ENCODE measurements at regions not wholly inside any gene's neighbourhood (a gene's known extent, or its start where the extent isn't known, plus 50 kb on each side); places are given as distances from the start of the nearest gene placed in this dataset.

DNA sequence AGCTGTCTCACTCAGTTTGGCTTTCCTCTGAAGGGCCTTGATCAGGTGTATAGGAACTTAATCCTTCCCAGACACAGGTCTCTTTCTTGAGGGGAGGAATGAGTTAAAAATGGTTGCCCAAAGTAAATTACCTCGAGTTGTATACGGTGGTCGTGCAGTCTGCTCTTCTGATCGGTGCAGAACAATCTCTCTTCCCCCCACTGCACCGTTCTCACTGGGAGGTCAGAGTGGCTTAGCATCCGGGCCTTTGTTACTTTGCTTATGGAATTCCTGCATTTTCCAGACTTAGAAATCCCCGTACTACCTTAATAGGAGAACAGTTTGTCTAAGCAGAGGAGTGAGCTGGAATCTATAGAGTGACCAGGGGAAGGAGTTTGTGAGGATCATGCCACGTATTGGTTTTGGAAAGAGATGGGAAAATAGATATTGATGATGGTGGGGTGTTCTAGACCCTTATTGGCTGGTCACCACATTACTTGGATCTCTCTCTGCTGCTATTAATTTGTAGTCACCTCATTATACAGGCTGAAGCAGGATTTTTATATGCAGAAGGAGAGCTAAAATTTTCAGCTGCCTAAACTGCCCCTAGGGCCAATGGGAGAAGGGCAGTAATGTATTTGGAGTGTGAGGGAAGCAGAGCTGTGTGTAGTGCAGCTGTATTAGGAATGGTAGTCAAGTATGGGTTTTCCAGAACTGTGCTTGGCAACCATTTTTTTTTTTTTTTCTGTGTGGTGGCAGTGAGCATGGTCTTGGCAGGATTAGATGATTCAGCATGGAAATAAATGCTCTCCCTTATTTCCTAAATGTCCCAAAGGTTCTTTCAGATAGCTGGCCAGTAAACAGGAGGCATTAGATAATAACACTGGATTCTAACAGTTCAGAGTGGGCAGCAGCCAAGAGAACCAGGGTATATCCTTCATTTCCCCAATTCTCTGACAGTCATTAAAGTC is 81.5 kb downstream of the NDUFS5 start:
- DNase-seq (ENCODE audit: insufficient read length, low spot score), result no peak

GRCh38 chr1:39109644-39110043 is 83.5 kb downstream of the NDUFS5 start:
- no peak for FAIRE-seq

More for the DNA sequence above, 81.5 kb downstream of the NDUFS5 start:
- FAIRE-seq, result no peak

GRCh38 chr1:39110325-39110851 is 84.2 kb downstream of the NDUFS5 start:
- FAIRE-seq, result no peak

More at GRCh38 chr1:39109644-39110043, 83.5 kb downstream of the NDUFS5 start:
- DNase-seq (ENCODE audit: insufficient read length, low spot score), result no peak

DNA sequence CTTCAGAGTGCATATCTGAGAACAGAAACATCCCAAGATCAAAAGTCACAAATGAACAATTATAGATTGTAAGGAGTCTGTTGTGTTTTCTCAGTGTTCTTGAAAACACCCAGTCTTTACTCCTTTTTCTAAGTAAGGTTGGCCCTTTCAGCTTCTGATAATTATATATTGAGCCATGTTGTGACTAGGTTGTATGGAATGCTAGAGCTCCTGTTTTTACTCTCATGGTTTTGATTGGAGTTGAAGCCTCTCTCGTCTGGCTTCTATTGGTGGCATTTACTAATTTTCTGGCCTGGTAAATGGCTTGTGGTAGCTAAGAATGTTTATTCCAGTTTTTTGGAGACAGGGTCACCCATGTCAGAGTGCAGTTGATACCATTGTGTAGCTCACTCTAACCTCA is 84.7 kb downstream of the NDUFS5 start:
- FAIRE-seq, result no peak
- DNase-seq (ENCODE audit: insufficient read length, low spot score), result no peak

More at GRCh38 chr1:39110325-39110851, 84.2 kb downstream of the NDUFS5 start:
- no peak for DNase-seq (ENCODE audit: insufficient read length, low spot score)

DNA sequence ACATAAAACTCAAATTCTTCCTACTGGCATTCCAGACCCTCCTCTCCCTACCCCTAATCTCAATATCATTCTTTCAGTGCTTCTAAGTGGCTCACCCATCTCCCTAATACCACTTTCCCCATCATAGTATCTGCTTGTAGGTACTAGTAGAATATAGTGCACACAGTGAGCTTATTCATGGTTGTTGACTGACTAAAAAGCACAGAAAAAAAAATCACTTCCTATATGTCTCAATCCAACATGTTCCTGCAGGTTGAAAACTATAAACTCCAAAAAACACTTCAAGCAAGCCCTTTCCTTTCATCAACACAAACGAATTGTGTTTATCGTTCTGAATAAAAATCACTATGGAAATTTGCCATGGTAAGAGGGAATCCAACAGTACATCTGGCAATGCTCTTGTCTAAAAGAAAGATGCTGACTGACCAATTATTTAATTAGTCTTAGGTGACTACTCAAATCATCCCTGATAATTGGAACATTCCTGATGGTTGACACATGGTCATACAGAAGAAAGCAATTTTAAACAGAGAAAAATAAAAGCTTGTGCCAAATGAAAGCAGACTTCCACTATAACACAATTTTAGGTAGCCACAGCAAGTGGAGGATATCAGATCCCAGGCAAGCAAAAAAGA is 87.1 kb downstream of the NDUFS5 start:
- FAIRE-seq (no peak), DNase-seq (ENCODE audit: insufficient read length, low spot score) (no peak)

- no peak for FAIRE-seq
Measured at GRCh38 chr1:39115271-39116110, 89.0 kb upstream of the MACF1 start.

DNA sequence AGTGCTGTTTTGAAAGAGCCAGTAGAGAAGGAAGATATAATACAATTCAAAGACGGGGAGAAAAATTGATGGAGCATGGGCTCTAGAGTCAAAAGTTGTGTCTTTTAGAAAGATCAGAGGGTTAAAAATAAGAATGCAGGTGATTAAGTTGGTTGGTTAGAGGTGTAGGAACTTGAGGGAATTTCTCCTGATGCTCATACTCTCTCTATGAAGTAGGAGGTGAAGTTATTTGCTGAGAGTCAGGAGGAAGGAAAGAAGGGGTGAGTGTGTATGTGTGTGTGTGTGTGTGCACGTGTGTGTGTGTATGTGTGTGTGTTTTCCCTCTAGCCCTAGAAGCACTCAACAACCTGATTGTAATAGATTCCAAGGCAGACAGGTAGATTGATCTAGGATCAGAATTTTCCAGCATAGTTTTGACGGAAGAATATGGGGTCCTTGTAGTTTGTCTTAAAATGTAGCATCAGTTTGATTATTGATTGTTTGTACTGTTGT is 88.3 kb upstream of the MACF1 start:
- FAIRE-seq (no peak), DNase-seq (ENCODE audit: insufficient read length, low spot score) (no peak)

More at GRCh38 chr1:39115271-39116110, 89.0 kb upstream of the MACF1 start:
- DNase-seq (ENCODE audit: insufficient read length, low spot score), result no peak

GRCh38 chr1:39116860-39117728 is 87.4 kb upstream of the MACF1 start:
- FAIRE-seq (no peak), DNase-seq (ENCODE audit: insufficient read length, low spot score) (no peak)

- DNase-seq (ENCODE audit: insufficient read length, low spot score) (no peak), FAIRE-seq (no peak)
Measured at GRCh38 chr1:39117899-39118450, 86.5 kb upstream of the MACF1 start.

DNA sequence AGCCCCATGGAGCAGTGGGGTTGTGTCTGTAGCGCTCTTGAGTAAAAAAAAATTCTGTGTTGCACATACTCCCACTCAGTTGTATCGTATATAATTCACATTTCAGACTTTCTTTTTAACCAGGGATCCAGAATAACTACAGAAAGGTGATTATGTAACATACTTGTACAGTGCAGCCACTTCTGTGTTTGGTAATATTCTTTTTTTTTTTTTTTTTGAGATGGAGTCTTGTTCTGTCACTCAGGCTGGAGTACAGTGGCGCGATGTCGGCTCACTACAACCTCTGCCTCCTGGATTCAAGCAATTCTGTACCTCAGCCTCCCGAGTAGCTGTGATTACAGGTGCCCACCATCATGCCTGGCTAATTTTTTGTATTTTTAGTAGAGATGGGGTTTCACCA is 82.4 kb upstream of the MACF1 start:
- FAIRE-seq, result no peak
- no peak for DNase-seq (ENCODE audit: insufficient read length, low spot score)

DNA sequence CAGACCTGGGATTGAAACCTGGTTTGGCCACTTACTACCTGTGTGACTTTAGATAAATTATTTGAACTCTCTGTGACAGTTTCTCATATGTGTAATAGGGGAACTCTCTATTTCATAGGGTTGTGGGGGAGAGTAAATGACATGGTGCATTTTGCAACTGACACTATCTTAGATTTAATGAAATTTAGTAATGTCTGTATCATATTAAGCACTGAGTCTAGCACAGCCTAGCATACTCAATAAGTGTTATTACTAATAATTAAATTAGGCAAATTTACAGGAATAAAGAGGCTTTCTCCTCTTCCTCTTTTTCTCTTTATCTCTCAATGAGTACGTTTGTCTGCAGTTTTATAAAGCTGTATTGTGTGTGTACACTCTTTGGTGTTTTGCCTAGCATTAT is 80.2 kb upstream of the MACF1 start:
- no peak for DNase-seq (ENCODE audit: insufficient read length, low spot score)
- no peak for FAIRE-seq

- DNase-seq (ENCODE audit: insufficient read length, low spot score), result no peak
Measured at GRCh38 chr1:39127513-39127912, 77.0 kb upstream of the MACF1 start.

DNA sequence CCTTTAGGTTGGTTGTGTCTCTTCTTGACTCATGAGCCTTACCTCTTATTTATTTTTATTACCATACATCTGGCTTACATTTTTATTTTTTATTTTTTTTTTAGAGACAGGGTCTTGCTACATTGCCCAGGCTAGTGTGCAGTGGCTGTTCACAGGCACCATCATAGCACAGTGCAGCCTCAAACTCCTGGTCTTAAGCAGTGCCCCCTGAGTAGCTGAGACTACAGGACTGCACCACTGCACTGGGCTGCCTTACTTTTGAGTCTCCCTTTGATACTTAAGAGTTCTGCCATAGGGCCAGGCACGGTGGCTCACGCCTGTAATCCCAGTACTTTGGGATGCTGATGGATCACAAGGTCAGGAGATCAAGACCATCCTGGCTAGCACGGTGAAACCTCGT is 76.4 kb upstream of the MACF1 start:
- DNase-seq (ENCODE audit: insufficient read length, low spot score) (no peak), FAIRE-seq (no peak)

More at GRCh38 chr1:39127513-39127912, 77.0 kb upstream of the MACF1 start:
- FAIRE-seq, result no peak

DNA sequence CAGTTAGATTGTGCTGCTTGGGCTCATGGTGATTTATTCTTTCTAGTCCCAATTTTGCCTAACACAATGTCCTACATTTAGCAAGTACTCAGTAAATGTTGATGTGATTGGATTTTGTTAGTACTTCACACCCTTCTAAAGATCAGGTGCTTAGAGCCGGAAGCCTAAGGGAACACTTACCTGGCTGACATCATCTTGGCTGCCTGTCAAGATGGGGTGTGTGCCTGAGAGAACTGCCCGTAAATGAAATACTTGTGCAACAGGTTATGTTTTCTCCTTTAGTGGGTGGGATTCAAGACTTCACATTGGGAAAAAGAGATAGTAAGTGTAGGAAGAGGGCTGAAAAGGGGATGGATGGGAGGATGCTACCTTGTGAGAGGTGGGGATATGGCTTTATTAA is 75.5 kb upstream of the MACF1 start:
- FAIRE-seq (no peak), DNase-seq (ENCODE audit: insufficient read length, low spot score) (no peak)

- no peak for DNase-seq (ENCODE audit: insufficient read length, low spot score)
- peak; percentile 18 for FAIRE-seq
Measured at GRCh38 chr1:39129514-39129913, 75.0 kb upstream of the MACF1 start.

GRCh38 chr1:39130325-39130724 is 74.2 kb upstream of the MACF1 start:
- no peak for FAIRE-seq

GRCh38 chr1:39131940-39132339 is 72.6 kb upstream of the MACF1 start:
- FAIRE-seq, result no peak
- no peak for DNase-seq (ENCODE audit: insufficient read length, low spot score)

More at GRCh38 chr1:39130325-39130724, 74.2 kb upstream of the MACF1 start:
- DNase-seq (ENCODE audit: insufficient read length, low spot score), result no peak

- DNase-seq (ENCODE audit: insufficient read length, low spot score) (no peak), FAIRE-seq (no peak)
Measured at GRCh38 chr1:39132505-39133339, 71.8 kb upstream of the MACF1 start.

All from GM19239 (cell line).